ENCODE measurements at regions not wholly inside any gene's neighbourhood (a gene's known extent, or its start where the extent isn't known, plus 50 kb on each side); places are given as distances from the start of the nearest gene placed in this dataset.

GRCh38 chr13:50595196-50595595 is 248.3 kb downstream of the DLEU7 start:
- Histone ChIP-seq H3K9me3 (ENCODE audit: low read depth) (no peaks in the 10 kb centered on the region), H2AFZ (no peak overlapping the region), H3K27me3 (no peaks in the 10 kb centered on the region), H4K20me1 (ENCODE audit: insufficient read depth, poor library complexity, severe bottlenecking) (no peaks in the 10 kb centered on the region), H3K9me2 (replicated peaks; ENCODE audit: insufficient read depth) (no peaks in the 10 kb centered on the region), H3K4me3 (no peak overlapping the region), H3K36me3 (replicated peaks; ENCODE audit: insufficient read depth, low read depth) (no peaks in the 10 kb centered on the region), H3K4me1 (ENCODE audit: insufficient read depth) (peaks cover 9% of the 10 kb centered on the region), H3K27ac (no peak overlapping the region), H3K4me2 (no peak overlapping the region), H3K79me2 (no peaks in the 10 kb centered on the region)
- DNase-seq (ENCODE audit: low spot score), result no peak
- 81% methylated on average over 3 of the region's 3 CpGs for WGBS (ENCODE audit: low lambda C conversion rate, missing lambda C conversion rate)
- TF ChIP-seq CTCF (IDR thresholded peaks at IDR 0.05; ENCODE audit: poor library complexity) (no peak), EZH2 (IDR thresholded peaks at IDR 0.05; ENCODE audit: borderline replicate concordance) (no peak), EZH2phosphoT487 (IDR thresholded peaks at IDR 0.05; ENCODE audit: low read depth, severe bottlenecking, unreplicated experiment) (no peak)

- no peaks in the 10 kb centered on the region for H3K79me2 ChIP-seq
- peaks cover 9% of the 10 kb centered on the region for H3K4me1 ChIP-seq (ENCODE audit: insufficient read depth)
- no peak overlapping the region for H2AFZ ChIP-seq
- WGBS (ENCODE audit: low lambda C conversion rate, missing lambda C conversion rate), result 91% methylated on average over 1 of the region's 1 CpG
- TF ChIP-seq EZH2 (IDR thresholded peaks at IDR 0.05; ENCODE audit: borderline replicate concordance) (no peak), EZH2phosphoT487 (IDR thresholded peaks at IDR 0.05; ENCODE audit: low read depth, severe bottlenecking, unreplicated experiment) (no peak), CTCF (IDR thresholded peaks at IDR 0.05; ENCODE audit: poor library complexity) (no peak)
- no peaks in the 10 kb centered on the region for H3K9me3 ChIP-seq (ENCODE audit: low read depth)
- H3K4me2 ChIP-seq, result no peak overlapping the region
- H3K9me2 ChIP-seq (replicated peaks; ENCODE audit: insufficient read depth), result no peaks in the 10 kb centered on the region
- no peak overlapping the region for H3K27ac ChIP-seq
- no peaks in the 10 kb centered on the region for H3K27me3 ChIP-seq
- H4K20me1 ChIP-seq (ENCODE audit: insufficient read depth, poor library complexity, severe bottlenecking), result no peaks in the 10 kb centered on the region
- no peaks in the 10 kb centered on the region for H3K36me3 ChIP-seq (replicated peaks; ENCODE audit: insufficient read depth, low read depth)
- no peak overlapping the region for H3K4me3 ChIP-seq
- no peak for DNase-seq (ENCODE audit: low spot score)
Measured at GRCh38 chr13:50596156-50596555, 247.3 kb downstream of the DLEU7 start.

GRCh38 chr13:50596776-50597203 is 246.7 kb downstream of the DLEU7 start:
- H3K9me2 ChIP-seq (replicated peaks; ENCODE audit: insufficient read depth), result no peaks in the 10 kb centered on the region
- DNase-seq (ENCODE audit: low spot score), result no peak
- H3K9me3 ChIP-seq (ENCODE audit: low read depth), result no peaks in the 10 kb centered on the region
- no peak for TF ChIP-seq EZH2phosphoT487 (IDR thresholded peaks at IDR 0.05; ENCODE audit: low read depth, severe bottlenecking, unreplicated experiment)
- TF ChIP-seq CTCF (IDR thresholded peaks at IDR 0.05; ENCODE audit: poor library complexity), result no peak
- no peak for TF ChIP-seq EZH2 (IDR thresholded peaks at IDR 0.05; ENCODE audit: borderline replicate concordance)
- no peaks in the 10 kb centered on the region for H3K79me2 ChIP-seq
- H3K36me3 ChIP-seq (replicated peaks; ENCODE audit: insufficient read depth, low read depth), result no peaks in the 10 kb centered on the region
- H4K20me1 ChIP-seq (ENCODE audit: insufficient read depth, poor library complexity, severe bottlenecking), result no peaks in the 10 kb centered on the region
- H3K4me3 ChIP-seq, result no peak overlapping the region
- 65% methylated on average over 2 of the region's 2 CpGs for WGBS (ENCODE audit: low lambda C conversion rate, missing lambda C conversion rate)
- no peak overlapping the region for H2AFZ ChIP-seq
- H3K4me1 ChIP-seq (ENCODE audit: insufficient read depth), result peaks cover 9% of the 10 kb centered on the region
- H3K4me2 ChIP-seq, result no peak overlapping the region
- no peak overlapping the region for H3K27ac ChIP-seq
- H3K27me3 ChIP-seq, result no peaks in the 10 kb centered on the region

GRCh38 chr13:50598338-50598737 is 245.2 kb downstream of the DLEU7 start:
- 51% methylated on average over 3 of the region's 3 CpGs for WGBS (ENCODE audit: low lambda C conversion rate, missing lambda C conversion rate)
- Histone ChIP-seq H3K4me1 (ENCODE audit: insufficient read depth) (peaks cover 9% of the 10 kb centered on the region), H3K4me2 (no peak overlapping the region), H3K9me3 (ENCODE audit: low read depth) (no peaks in the 10 kb centered on the region), H3K9me2 (replicated peaks; ENCODE audit: insufficient read depth) (no peaks in the 10 kb centered on the region), H3K27me3 (no peaks in the 10 kb centered on the region), H2AFZ (no peak overlapping the region), H3K27ac (no peak overlapping the region), H4K20me1 (ENCODE audit: insufficient read depth, poor library complexity, severe bottlenecking) (no peaks in the 10 kb centered on the region), H3K79me2 (no peaks in the 10 kb centered on the region), H3K4me3 (no peak overlapping the region), H3K36me3 (replicated peaks; ENCODE audit: insufficient read depth, low read depth) (no peaks in the 10 kb centered on the region)
- TF ChIP-seq EZH2phosphoT487 (IDR thresholded peaks at IDR 0.05; ENCODE audit: low read depth, severe bottlenecking, unreplicated experiment) (no peak), CTCF (IDR thresholded peaks at IDR 0.05; ENCODE audit: poor library complexity) (no peak), EZH2 (IDR thresholded peaks at IDR 0.05; ENCODE audit: borderline replicate concordance) (no peak)
- DNase-seq (ENCODE audit: low spot score), result no peak

Data from hepatocyte (in vitro differentiated cells).